ENCODE measurements at regions not wholly inside any gene's neighbourhood (a gene's known extent, or its start where the extent isn't known, plus 50 kb on each side); places are given as distances from the start of the nearest gene placed in this dataset.

DNA sequence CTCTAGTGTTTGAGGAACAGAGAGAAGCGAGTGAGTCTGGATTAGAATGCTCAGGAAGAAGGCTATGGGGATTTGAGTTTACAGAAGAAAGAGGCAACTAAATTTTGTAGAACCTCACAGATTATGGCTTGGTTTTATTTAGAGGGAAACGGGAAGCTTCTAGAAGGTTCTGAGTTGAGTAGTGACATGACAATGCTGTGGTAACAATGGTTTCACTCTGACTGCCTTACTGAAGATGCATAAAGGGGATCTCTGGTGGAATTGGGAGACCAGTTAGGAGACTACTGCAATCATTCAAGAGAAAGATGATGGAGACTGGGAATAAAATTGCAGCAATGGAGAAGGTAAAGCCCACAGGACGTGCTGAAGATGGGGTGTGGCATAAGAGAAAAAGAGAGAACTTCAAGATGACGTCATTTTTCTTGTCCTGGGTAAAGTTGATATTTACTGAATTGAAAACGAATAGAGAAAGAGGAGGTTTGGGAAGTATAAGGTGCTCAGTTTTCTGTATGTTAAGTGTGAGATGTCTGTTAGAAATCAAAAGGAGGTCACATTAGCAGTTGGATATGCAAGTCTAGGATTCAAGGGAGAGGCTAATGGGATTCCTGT is 710.1 kb upstream of the NRSN1 start:
- no peak for TF ChIP-seq ZNF423 (tag by site-specific recombination; IDR thresholded peaks at IDR 0.05)
- no peak for TF ChIP-seq CTCF (tag by site-specific recombination; IDR thresholded peaks at IDR 0.05)
- TF ChIP-seq ZNF24 (tag by site-specific recombination; IDR thresholded peaks at IDR 0.05), result no peak
